ENCODE measurements at regions not wholly inside any gene's neighbourhood (a gene's known extent, or its start where the extent isn't known, plus 50 kb on each side); places are given as distances from the start of the nearest gene placed in this dataset.
A peak's percentile ranks its signal among the peaks of the same experiment; 100 is the strongest.

DNA sequence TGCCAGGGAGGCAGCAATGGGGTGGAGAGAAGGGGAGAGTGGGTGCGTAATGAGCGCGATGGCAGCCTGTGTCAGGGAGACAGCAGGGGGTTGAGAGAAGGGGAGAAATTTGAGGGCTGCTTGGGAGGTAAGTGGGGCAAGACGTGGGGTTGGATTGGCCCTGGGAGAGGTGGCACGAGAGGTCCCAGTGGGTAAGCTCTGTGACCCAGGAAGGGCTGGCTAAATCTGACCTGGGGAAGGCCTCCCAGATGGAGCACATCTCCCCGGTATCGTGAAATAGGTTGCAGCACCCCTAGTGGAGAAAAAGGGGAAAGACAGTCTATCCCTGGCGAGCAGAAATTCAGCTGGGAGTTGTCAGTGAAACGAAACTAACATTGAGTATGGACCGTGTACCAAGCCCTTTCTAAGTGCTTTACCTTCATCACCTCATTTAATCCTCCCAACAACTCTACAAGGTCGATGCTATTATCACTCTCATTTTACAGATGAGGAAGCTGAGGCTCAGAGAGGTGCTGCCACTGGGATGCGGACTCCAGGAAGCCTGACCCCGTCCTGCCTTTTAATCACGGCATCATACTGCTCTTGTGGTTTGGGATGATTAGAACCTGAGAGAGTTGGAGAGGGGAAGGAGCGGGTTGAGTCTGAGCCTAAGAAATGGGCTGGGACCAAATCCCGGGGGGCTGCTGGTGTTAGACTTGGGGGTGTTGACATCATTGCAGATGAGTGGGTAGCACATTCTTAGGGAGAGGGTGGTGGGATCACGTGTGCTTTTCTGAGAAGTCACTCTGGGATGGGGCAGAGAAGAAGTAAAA, 56.6 kb upstream of the RPL11 start:
- peak overlapping the region; percentile 30 for H2BK15ac ChIP-seq (ENCODE audit: low read depth, poor library complexity, severe bottlenecking)
- WGBS, result 34% methylated on average over 17 of the region's 17 CpGs
- peak overlapping the region; percentile 94 for H4K8ac ChIP-seq (ENCODE audit: low read length)
- H3K79me1 ChIP-seq (replicated peaks; ENCODE audit: low read length, poor library complexity, severe bottlenecking), result no peaks in the 10 kb centered on the region
- H3K18ac ChIP-seq (ENCODE audit: low read depth in 1 of 2, low read length in 2 of 2), result peak overlapping the region; percentile 87 to 99
- no peak overlapping the region for H2BK5ac ChIP-seq (ENCODE audit: low read depth, low read length, poor library complexity, severe bottlenecking)
- peak overlapping the region; percentile 60 for H3K4me2 ChIP-seq (ENCODE audit: low read length, poor library complexity, severe bottlenecking)
- H2AFZ ChIP-seq (ENCODE audit: low read depth, low read length), result peak overlapping the region; percentile 36
- DNase-seq, result peak; percentile 86
- H3K23ac ChIP-seq (ENCODE audit: low read length in 2 of 2), result peak overlapping the region in 1 of 2 experiments; percentile 97
- H3K4me3 ChIP-seq (ENCODE audit: insufficient read depth in 1 of 2, low read depth in 1 of 2, low read length in 2 of 2), result peak overlapping the region; percentile 20 to 83
- peak overlapping the region; percentile 91 for H3K9ac ChIP-seq (ENCODE audit: low read length)
- no peak overlapping the region for H3K27ac ChIP-seq (ENCODE audit: low read length, poor library complexity, severe bottlenecking)
- peak overlapping the region; percentile 98 for H4K91ac ChIP-seq (ENCODE audit: low read length)
- peak overlapping the region; percentile 77 for H2BK120ac ChIP-seq (ENCODE audit: low read depth, low read length)
- no peaks in the 10 kb centered on the region for H3K9me3 ChIP-seq (ENCODE audit: control insufficient read depth, low read length)
- H2AK5ac ChIP-seq (ENCODE audit: low read length, severe bottlenecking), result no peak overlapping the region
- H3K36me3 ChIP-seq (ENCODE audit: control insufficient read depth in 1 of 2, insufficient read depth in 2 of 2, low read depth in 1 of 2, low read length in 2 of 2), result no peaks in the 10 kb centered on the region
- peak overlapping the region in 1 of 2 experiments; percentile 95 for H3K14ac ChIP-seq (ENCODE audit: low read length in 2 of 2)
- peaks cover 0 to 27% of the 10 kb centered on the region in 2 experiments for H3K27me3 ChIP-seq (ENCODE audit: control insufficient read depth in 1 of 2, insufficient read depth in 1 of 2, low read length in 2 of 2)
- H3K4ac ChIP-seq (ENCODE audit: low read depth in 1 of 2, low read length in 2 of 2), result peak overlapping the region; percentile 79 to 94
- peak overlapping the region; percentile 75 to 100 for H2BK12ac ChIP-seq (ENCODE audit: low read length in 2 of 2)
- peaks cover 6% of the 10 kb centered on the region for H3K4me1 ChIP-seq (ENCODE audit: control insufficient read depth, insufficient read depth, low read depth, low read length)

DNA sequence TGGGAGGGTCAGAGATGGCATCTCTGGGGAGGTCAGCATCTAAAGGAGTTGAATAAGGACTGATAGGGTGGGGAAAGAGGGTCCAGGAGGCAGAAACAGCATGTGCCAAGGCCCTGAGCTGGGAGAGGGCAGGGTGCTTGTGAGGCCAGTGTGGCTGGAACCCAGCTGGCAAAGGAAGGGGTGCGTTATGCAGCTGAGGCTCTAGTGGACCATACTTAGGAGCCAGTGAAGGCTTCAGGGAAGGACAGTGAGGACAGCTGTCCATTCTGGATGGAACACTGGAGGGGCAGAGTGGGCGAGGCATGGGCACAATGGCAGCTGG, 57.1 kb upstream of the RPL11 start:
- Histone ChIP-seq H3K4me1 (ENCODE audit: control insufficient read depth, insufficient read depth, low read depth, low read length) (peaks cover 6% of the 10 kb centered on the region), H3K4ac (ENCODE audit: low read depth in 1 of 2, low read length in 2 of 2) (peak overlapping the region; percentile 79 to 94), H3K4me2 (ENCODE audit: low read length, poor library complexity, severe bottlenecking) (no peak overlapping the region), H3K79me1 (replicated peaks; ENCODE audit: low read length, poor library complexity, severe bottlenecking) (no peaks in the 10 kb centered on the region), H3K9ac (ENCODE audit: low read length) (peak overlapping the region; percentile 91), H2AK5ac (ENCODE audit: low read length, severe bottlenecking) (no peak overlapping the region), H3K9me3 (ENCODE audit: control insufficient read depth, low read length) (no peaks in the 10 kb centered on the region), H4K91ac (ENCODE audit: low read length) (peak overlapping the region; percentile 98), H3K14ac (ENCODE audit: low read length in 2 of 2) (peak overlapping the region in 1 of 2 experiments; percentile 95), H3K27me3 (ENCODE audit: control insufficient read depth in 1 of 2, insufficient read depth in 1 of 2, low read length in 2 of 2) (peaks cover 0 to 21% of the 10 kb centered on the region in 2 experiments), H2AFZ (ENCODE audit: low read depth, low read length) (peak overlapping the region; percentile 36), H3K27ac (ENCODE audit: low read length, poor library complexity, severe bottlenecking) (no peak overlapping the region), H3K18ac (ENCODE audit: low read depth in 1 of 2, low read length in 2 of 2) (peak overlapping the region; percentile 87 to 99), H3K36me3 (ENCODE audit: control insufficient read depth in 1 of 2, insufficient read depth in 2 of 2, low read depth in 1 of 2, low read length in 2 of 2) (no peaks in the 10 kb centered on the region), H2BK15ac (ENCODE audit: low read depth, poor library complexity, severe bottlenecking) (no peak overlapping the region), H3K4me3 (ENCODE audit: insufficient read depth in 1 of 2, low read depth in 1 of 2, low read length in 2 of 2) (peak overlapping the region in 1 of 2 experiments; percentile 83), H2BK120ac (ENCODE audit: low read depth, low read length) (no peak overlapping the region), H2BK12ac (ENCODE audit: low read length in 2 of 2) (peak overlapping the region; percentile 71 to 100), H3K23ac (ENCODE audit: low read length in 2 of 2) (peak overlapping the region in 1 of 2 experiments; percentile 97), H2BK5ac (ENCODE audit: low read depth, low read length, poor library complexity, severe bottlenecking) (no peak overlapping the region), H4K8ac (ENCODE audit: low read length) (peak overlapping the region; percentile 94)
- WGBS, result 70% methylated on average over 2 of the region's 2 CpGs
- no peak for DNase-seq

DNA sequence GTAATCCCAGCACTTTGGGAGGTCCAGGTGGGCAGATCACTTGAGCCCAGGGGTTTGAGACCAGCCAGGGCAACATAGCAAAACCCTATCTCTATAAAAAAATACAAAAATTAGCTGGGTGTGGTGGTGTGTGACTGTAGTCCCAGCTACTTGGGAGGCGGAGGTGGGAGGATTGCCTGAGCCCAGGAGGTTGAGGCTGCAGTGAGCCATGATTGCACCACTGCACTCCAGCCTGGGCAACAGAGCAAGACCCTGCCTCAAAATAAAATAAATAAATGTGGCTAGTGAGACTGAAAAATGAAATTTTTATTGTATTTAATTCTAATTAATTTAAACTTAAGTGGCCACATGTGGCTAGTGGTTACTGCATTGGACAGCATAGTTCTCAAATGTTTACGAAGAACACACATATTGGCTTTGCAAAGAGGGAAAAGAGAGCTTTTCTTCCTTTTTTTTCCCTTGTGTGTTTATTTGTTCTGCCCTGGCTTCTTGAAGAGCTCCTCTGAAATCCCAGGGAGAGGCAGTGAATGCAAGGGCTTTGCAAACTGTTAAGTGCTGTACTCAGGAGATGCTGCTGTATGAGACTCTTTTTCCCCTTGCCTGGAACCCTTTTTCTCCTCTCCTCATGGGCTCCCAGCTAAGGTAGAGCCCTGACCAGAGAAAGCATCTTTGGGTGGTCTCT, 59.0 kb upstream of the RPL11 start:
- H3K79me1 ChIP-seq (replicated peaks; ENCODE audit: low read length, poor library complexity, severe bottlenecking), result no peaks in the 10 kb centered on the region
- peaks cover under 1 to 6% of the 10 kb centered on the region in 2 experiments for H3K27me3 ChIP-seq (ENCODE audit: control insufficient read depth in 1 of 2, insufficient read depth in 1 of 2, low read length in 2 of 2)
- H3K9ac ChIP-seq (ENCODE audit: low read length), result no peak overlapping the region
- H2BK120ac ChIP-seq (ENCODE audit: low read depth, low read length), result peak overlapping the region; percentile 19
- 94% methylated on average over 2 of the region's 2 CpGs for WGBS
- peak overlapping the region; percentile 57 for H4K8ac ChIP-seq (ENCODE audit: low read length)
- DNase-seq, result peak; percentile 31
- no peak overlapping the region for H3K27ac ChIP-seq (ENCODE audit: low read length, poor library complexity, severe bottlenecking)
- H3K23ac ChIP-seq (ENCODE audit: low read length in 2 of 2), result no peak overlapping the region
- H3K4ac ChIP-seq (ENCODE audit: low read depth in 1 of 2, low read length in 2 of 2), result peak overlapping the region in 1 of 2 experiments; percentile 56
- peak overlapping the region in 1 of 2 experiments; percentile 79 for H3K14ac ChIP-seq (ENCODE audit: low read length in 2 of 2)
- H2BK15ac ChIP-seq (ENCODE audit: low read depth, poor library complexity, severe bottlenecking), result peak overlapping the region; percentile 80
- H3K4me1 ChIP-seq (ENCODE audit: control insufficient read depth, insufficient read depth, low read depth, low read length), result peaks cover 6% of the 10 kb centered on the region
- H2AK5ac ChIP-seq (ENCODE audit: low read length, severe bottlenecking), result no peak overlapping the region
- H2AFZ ChIP-seq (ENCODE audit: low read depth, low read length), result no peak overlapping the region
- peak overlapping the region in 1 of 2 experiments; percentile 62 for H3K18ac ChIP-seq (ENCODE audit: low read depth in 1 of 2, low read length in 2 of 2)
- no peaks in the 10 kb centered on the region for H3K9me3 ChIP-seq (ENCODE audit: control insufficient read depth, low read length)
- no peak overlapping the region for H3K4me3 ChIP-seq (ENCODE audit: insufficient read depth in 1 of 2, low read depth in 1 of 2, low read length in 2 of 2)
- no peaks in the 10 kb centered on the region for H3K36me3 ChIP-seq (ENCODE audit: control insufficient read depth in 1 of 2, insufficient read depth in 2 of 2, low read depth in 1 of 2, low read length in 2 of 2)
- peak overlapping the region; percentile 49 to 90 for H2BK12ac ChIP-seq (ENCODE audit: low read length in 2 of 2)
- peak overlapping the region; percentile 43 for H4K91ac ChIP-seq (ENCODE audit: low read length)
- no peak overlapping the region for H3K4me2 ChIP-seq (ENCODE audit: low read length, poor library complexity, severe bottlenecking)
- H2BK5ac ChIP-seq (ENCODE audit: low read depth, low read length, poor library complexity, severe bottlenecking), result no peak overlapping the region

DNA sequence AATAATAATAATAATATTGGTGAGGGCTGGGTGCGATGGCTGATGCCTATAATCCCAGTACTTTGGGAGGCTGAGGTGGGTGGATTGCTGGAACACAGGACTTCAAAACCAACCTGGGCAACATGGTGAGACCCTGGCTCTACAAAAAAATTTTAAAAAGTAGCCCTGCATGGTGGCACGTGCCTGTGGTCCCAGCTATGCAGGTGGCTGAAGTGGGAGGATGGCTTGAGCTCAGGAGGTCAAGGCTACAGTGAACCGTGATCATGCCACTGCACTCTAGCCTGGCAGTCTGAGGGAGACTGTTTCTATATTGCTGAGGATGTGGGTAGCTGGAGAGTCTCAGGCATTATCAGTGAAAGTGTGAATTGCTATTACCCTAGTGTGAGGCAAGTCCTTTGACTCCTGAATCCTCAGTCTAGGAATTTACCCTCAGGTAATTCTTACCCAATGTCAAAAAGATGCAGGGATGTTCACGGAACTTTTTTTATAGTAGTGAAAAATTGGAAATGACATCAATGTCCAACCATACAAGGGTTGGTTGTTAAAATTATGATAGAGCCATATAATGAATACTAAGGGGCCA, 61.8 kb upstream of the RPL11 start:
- no peak overlapping the region for H3K4ac ChIP-seq (ENCODE audit: low read depth in 1 of 2, low read length in 2 of 2)
- no peak overlapping the region for H3K14ac ChIP-seq (ENCODE audit: low read length in 2 of 2)
- H3K18ac ChIP-seq (ENCODE audit: low read depth in 1 of 2, low read length in 2 of 2), result no peak overlapping the region
- peaks cover 3% of the 10 kb centered on the region for H3K4me1 ChIP-seq (ENCODE audit: control insufficient read depth, insufficient read depth, low read depth, low read length)
- H2BK12ac ChIP-seq (ENCODE audit: low read length in 2 of 2), result no peak overlapping the region
- no peak overlapping the region for H2AK5ac ChIP-seq (ENCODE audit: low read length, severe bottlenecking)
- no peaks in the 10 kb centered on the region for H3K9me3 ChIP-seq (ENCODE audit: control insufficient read depth, low read length)
- no peak overlapping the region for H3K27ac ChIP-seq (ENCODE audit: low read length, poor library complexity, severe bottlenecking)
- H2AFZ ChIP-seq (ENCODE audit: low read depth, low read length), result no peak overlapping the region
- no peak overlapping the region for H3K4me3 ChIP-seq (ENCODE audit: insufficient read depth in 1 of 2, low read depth in 1 of 2, low read length in 2 of 2)
- no peaks in the 10 kb centered on the region for H3K36me3 ChIP-seq (ENCODE audit: control insufficient read depth in 1 of 2, insufficient read depth in 2 of 2, low read depth in 1 of 2, low read length in 2 of 2)
- WGBS, result 85% methylated on average over 4 of the region's 4 CpGs
- H4K8ac ChIP-seq (ENCODE audit: low read length), result no peak overlapping the region
- H4K91ac ChIP-seq (ENCODE audit: low read length), result no peak overlapping the region
- H3K4me2 ChIP-seq (ENCODE audit: low read length, poor library complexity, severe bottlenecking), result no peak overlapping the region
- no peaks in the 10 kb centered on the region for H3K79me1 ChIP-seq (replicated peaks; ENCODE audit: low read length, poor library complexity, severe bottlenecking)
- H2BK15ac ChIP-seq (ENCODE audit: low read depth, poor library complexity, severe bottlenecking), result no peak overlapping the region
- H2BK5ac ChIP-seq (ENCODE audit: low read depth, low read length, poor library complexity, severe bottlenecking), result no peak overlapping the region
- DNase-seq, result no peak
- no peak overlapping the region for H3K9ac ChIP-seq (ENCODE audit: low read length)
- H3K27me3 ChIP-seq (ENCODE audit: control insufficient read depth in 1 of 2, insufficient read depth in 1 of 2, low read length in 2 of 2), result peaks cover 7 to 10% of the 10 kb centered on the region in 2 experiments
- no peak overlapping the region for H3K23ac ChIP-seq (ENCODE audit: low read length in 2 of 2)
- no peak overlapping the region for H2BK120ac ChIP-seq (ENCODE audit: low read depth, low read length)
